T-helper 1 cell treated with Interleukin-12 subunit alpha and Interleukin-12 subunit beta and Interleukin-4 antibody, amounts not matched to agents 30 ng/mL and 1 ng/mL, for 36 hours (primary cell): ENCODE measurements at regions not wholly inside any gene's neighbourhood (a gene's known extent, or its start where the extent isn't known, plus 50 kb on each side); places are given as distances from the start of the nearest gene placed in this dataset.
"Not testable (repeated sequence)": the region's sequence is repeated elsewhere in the genome, so short reads cannot be mapped to it uniquely, and the experiment has no call there.

Source experiments
- intact Hi-C: fragments of 100-400 bp; cut with micrococcal nuclease; formaldehyde crosslinking; loops from one replicate; pipeline ENCODE4 v1.15.1; 2024

GRCh38 chr4:114237997-114238396 is 258.6 kb upstream of the ARSJ start:
- intact Hi-C loops = no loop called here

- intact Hi-C loops = no loop called here
These were observed 270.1 kb upstream of the ARSJ start for GRCh38 chr4:114249561-114249960.

GRCh38 chr4:114249976-114250375 is 270.5 kb upstream of the ARSJ start:
- intact Hi-C loops = no loop called here

GRCh38 chr4:114250439-114250891 is 271.0 kb upstream of the ARSJ start:
- intact Hi-C loops = no loop called here

- intact Hi-C loops = no loop called here
These were observed 271.6 kb upstream of the ARSJ start for GRCh38 chr4:114251020-114251419.

GRCh38 chr4:114252499-114252898 is 273.1 kb upstream of the ARSJ start:
- intact Hi-C loops = no loop called here

- intact Hi-C loops = no loop called here
These were observed 278.1 kb upstream of the ARSJ start for GRCh38 chr4:114257501-114257900.

GRCh38 chr4:114262421-114262820 is 283.0 kb upstream of the ARSJ start:
- intact Hi-C loops = not testable (repeated sequence)

- intact Hi-C loops = loop anchor here (1.0 kb wide), 1 partner anchor 10 kb away; no protein-coding TSS in a partner anchor
These were observed 283.8 kb upstream of the ARSJ start for GRCh38 chr4:114263233-114263632.

- intact Hi-C loops = no loop called here
These were observed 285.0 kb upstream of the ARSJ start for GRCh38 chr4:114264452-114264851.

- intact Hi-C loops = no loop called here
These were observed 285.4 kb upstream of the ARSJ start for GRCh38 chr4:114264877-114265291.

- intact Hi-C loops = no loop called here
These were observed 285.9 kb upstream of the ARSJ start for GRCh38 chr4:114265342-114265741.

- intact Hi-C loops = no loop called here
These were observed 288.5 kb upstream of the ARSJ start for GRCh38 chr4:114267976-114268375.

- intact Hi-C loops = no loop called here
These were observed 291.6 kb upstream of the ARSJ start for GRCh38 chr4:114271031-114271430.

GRCh38 chr4:114272226-114272625 is 292.8 kb upstream of the ARSJ start:
- intact Hi-C loops = no loop called here

- intact Hi-C loops = no loop called here
These were observed 293.8 kb upstream of the ARSJ start for GRCh38 chr4:114273238-114273637.

GRCh38 chr4:114277690-114278089 is 298.2 kb upstream of the ARSJ start:
- intact Hi-C loops = no loop called here

- intact Hi-C loops = no loop called here
These were observed 299.6 kb upstream of the ARSJ start for GRCh38 chr4:114279066-114279465.

- intact Hi-C loops = no loop called here
These were observed 300.3 kb upstream of the ARSJ start for GRCh38 chr4:114279711-114280110.

GRCh38 chr4:114280645-114281044 is 301.2 kb upstream of the ARSJ start:
- intact Hi-C loops = no loop called here

- intact Hi-C loops = no loop called here
These were observed 301.9 kb upstream of the ARSJ start for GRCh38 chr4:114281164-114281960.

- intact Hi-C loops = no loop called here
These were observed 303.5 kb upstream of the ARSJ start for GRCh38 chr4:114282937-114283336.

GRCh38 chr4:114284629-114285028 is 305.2 kb upstream of the ARSJ start:
- intact Hi-C loops = no loop called here
